H9 (cell line): ENCODE measurements at regions not wholly inside any gene's neighbourhood (a gene's known extent, or its start where the extent isn't known, plus 50 kb on each side); places are given as distances from the start of the nearest gene placed in this dataset.

ENCODE experiments used
- DNase-seq: peaks from one replicate; pipeline ENCODE4 v3.0.0-alpha.2; 2017
- H2AFZ ChIP-seq: one replicate; pipeline ENCODE4 v1.6.1; 2013; ENCODE audit warnings: mild to moderate bottlenecking, low read length, control low read depth, moderate library complexity
- H2AK5ac ChIP-seq: 2 replicates; pipeline ENCODE4 v1.6.1; 2013; ENCODE audit warnings: low read length, control low read depth, mixed read lengths; ENCODE audit not compliant: insufficient read length
- H2BK120ac ChIP-seq: one replicate; pipeline ENCODE4 v1.6.1; 2013; ENCODE audit warnings: low read depth, mild to moderate bottlenecking, low read length, control low read depth, inconsistent platforms; ENCODE audit not compliant: poor library complexity, severe bottlenecking
- H2BK12ac ChIP-seq: 2 replicates; pipeline ENCODE4 v1.6.1; 2013; ENCODE audit warnings: low read length, control low read depth, mixed read lengths, low read depth; ENCODE audit not compliant: insufficient read length
- H2BK15ac ChIP-seq: 2 replicates; pipeline ENCODE4 v1.6.1; 2013; ENCODE audit warnings: low read depth, low read length, control low read depth
- H2BK20ac ChIP-seq: one replicate; pipeline ENCODE4 v1.6.1; 2013; ENCODE audit warnings: low read depth, mild to moderate bottlenecking, low read length, control low read depth, inconsistent platforms; ENCODE audit not compliant: poor library complexity, severe bottlenecking
- H2BK5ac ChIP-seq: 2 replicates; pipeline ENCODE4 v1.6.1; 2013; ENCODE audit warnings: low read length, control low read depth, mixed read lengths; ENCODE audit not compliant: insufficient read length
- H3K14ac ChIP-seq: 2 replicates; pipeline ENCODE4 v1.6.1; 2013; ENCODE audit warnings: low read length, control low read depth; ENCODE audit not compliant: insufficient read depth
- H3K18ac ChIP-seq: 2 replicates; pipeline ENCODE4 v1.6.1; 2013; ENCODE audit warnings: low read depth, mild to moderate bottlenecking, mixed read lengths, low read length, control low read depth; ENCODE audit not compliant: insufficient read length
- H3K23ac ChIP-seq: 2 replicates; pipeline ENCODE4 v1.6.1; 2013; ENCODE audit warnings: low read length, control low read depth, mixed read lengths, low read depth; ENCODE audit not compliant: insufficient read length
- H3K23me2 ChIP-seq: 2 replicates; pipeline ENCODE4 v1.6.1; 2013; ENCODE audit warnings: low read depth, mild to moderate bottlenecking, mixed read lengths, low read length, control low read depth; ENCODE audit not compliant: insufficient read length, poor library complexity, severe bottlenecking
- H3K27ac ChIP-seq: 2 replicates; pipeline ENCODE4 v1.5.1; 2013; ENCODE audit warnings: low read length, control low read depth, mixed read lengths, low read depth; ENCODE audit not compliant: insufficient read length
- H3K27me3 ChIP-seq: 2 replicates; pipeline ENCODE4 v1.6.1; 2013; ENCODE audit warnings: low read length, control low read depth, inconsistent platforms; ENCODE audit not compliant: insufficient read depth
- H3K4ac ChIP-seq: 2 replicates; pipeline ENCODE4 v1.6.1; 2013; ENCODE audit warnings: low read depth, mild to moderate bottlenecking, control low read depth, inconsistent platforms, low read length, moderate library complexity
- H3K4me1 ChIP-seq: 2 replicates; pipeline ENCODE4 v1.6.1; 2013; ENCODE audit warnings: low read length, control low read depth, inconsistent platforms; ENCODE audit not compliant: insufficient read depth
- H3K4me2 ChIP-seq: 2 replicates; pipeline ENCODE4 v1.6.1; 2013; ENCODE audit warnings: low read length, control low read depth, mixed read lengths; ENCODE audit not compliant: insufficient read length, insufficient read depth
- H3K56ac ChIP-seq: 2 replicates; pipeline ENCODE4 v1.6.1; 2013; ENCODE audit warnings: low read depth, mild to moderate bottlenecking, mixed read lengths, low read length, control low read depth; ENCODE audit not compliant: insufficient read length
- H3K79me1 ChIP-seq: 2 replicates; pipeline ENCODE4 v1.6.1; 2013; ENCODE audit warnings: low read depth, mild to moderate bottlenecking, moderate library complexity, low read length, control low read depth, inconsistent platforms; ENCODE audit not compliant: insufficient read depth, poor library complexity, severe bottlenecking
- H3K79me2 ChIP-seq: 2 replicates; pipeline ENCODE4 v1.6.1; 2013; ENCODE audit warnings: low read length, control low read depth, inconsistent platforms; ENCODE audit not compliant: insufficient read depth
- H3K9ac ChIP-seq: 2 replicates; pipeline ENCODE4 v1.6.1; 2013; ENCODE audit warnings: low read length, control low read depth, mixed read lengths; ENCODE audit not compliant: insufficient read length; ENCODE audit errors: extremely low read depth
- H3K9me3 ChIP-seq: one replicate; pipeline ENCODE4 v1.6.1; 2013; ENCODE audit warnings: low read depth, low read length, inconsistent platforms; ENCODE audit not compliant: control insufficient read depth
- H3T11ph ChIP-seq: one replicate; pipeline ENCODE4 v1.6.1; 2013; ENCODE audit warnings: mild to moderate bottlenecking, low read length, control low read depth, inconsistent platforms
- H4K20me1 ChIP-seq: one replicate; pipeline ENCODE4 v1.6.1; 2013; ENCODE audit not compliant: control insufficient read depth, insufficient read length, insufficient read depth
- H4K5ac ChIP-seq: 2 replicates; pipeline ENCODE4 v1.6.1; 2013; ENCODE audit warnings: low read depth, mild to moderate bottlenecking, mixed read lengths, low read length, control low read depth; ENCODE audit not compliant: insufficient read length
- H4K8ac ChIP-seq: replicated peaks from 2 replicates; pipeline ENCODE4 v1.6.1; 2013; ENCODE audit warnings: low read length, control low read depth, mixed read lengths, low read depth; ENCODE audit not compliant: insufficient read length
- H4K91ac ChIP-seq: 2 replicates; pipeline ENCODE4 v1.6.1; 2013; ENCODE audit warnings: low read depth, mild to moderate bottlenecking, moderate library complexity, mixed read lengths, low read length, control low read depth; ENCODE audit not compliant: insufficient read length
- H3K27ac Mint-ChIP-seq, 3 experiments: 2 replicates in 2 of 3; 3 replicates in 1 of 3; pipeline ENCODE4 v1.8.0; 2020 to 2021; ENCODE audit warnings: mixed read lengths in 3 of 3, mild to moderate bottlenecking in 1 of 3, moderate library complexity in 1 of 3
- H3K27me3 Mint-ChIP-seq: 2 replicates; pipeline ENCODE4 v1.8.0; 2021; ENCODE audit warnings: low read depth, mild to moderate bottlenecking, moderate library complexity, mixed read lengths
- H3K36me3 Mint-ChIP-seq, 3 experiments: 2 replicates in 2 of 3; 3 replicates in 1 of 3; pipeline ENCODE4 v1.8.0; 2020 to 2021; ENCODE audit warnings: low read depth in 3 of 3, mixed read lengths in 3 of 3; ENCODE audit not compliant: insufficient read depth in 1 of 3
- H3K4me1 Mint-ChIP-seq, 2 experiments: 2 replicates each; pipeline ENCODE4 v1.8.0; 2020; ENCODE audit warnings: mixed read lengths in 2 of 2
- H3K4me3 Mint-ChIP-seq, 2 experiments: 2 replicates in 1 of 2; 3 replicates in 1 of 2; pipeline ENCODE4 v1.8.0; 2020 to 2021; ENCODE audit warnings: mild to moderate bottlenecking in 2 of 2, mixed read lengths in 2 of 2, moderate library complexity in 1 of 2
- H3K9me3 Mint-ChIP-seq, 2 experiments: 2 replicates in 1 of 2; 3 replicates in 1 of 2; pipeline ENCODE4 v1.8.0; 2020; ENCODE audit warnings: mild to moderate bottlenecking in 2 of 2, mixed read lengths in 2 of 2, moderate library complexity in 1 of 2
- whole genome bisulfite sequencing: extraction: QIAGEN DNeasy Blood & Tissue Kit; methylation state at CpG from one replicate; pipeline ENCODE4 v1.1.7; 2013; ENCODE audit warnings: missing lambda C conversion rate, low lambda C conversion rate, mixed read lengths; ENCODE audit not compliant: insufficient read length; ENCODE audit errors: extremely low coverage; 5-methylcytosine and 5-hydroxymethylcytosine counted together
- TF ChIP-seq, protein P1 (sequence below): fragments of 200-600 bp; sonication (generic); conservative IDR thresholded peaks from 3 replicates; pipeline ENCODE4 v1.8.0; 2021; ENCODE audit warnings: antibody characterized with exemption, mild to moderate bottlenecking

DNA sequence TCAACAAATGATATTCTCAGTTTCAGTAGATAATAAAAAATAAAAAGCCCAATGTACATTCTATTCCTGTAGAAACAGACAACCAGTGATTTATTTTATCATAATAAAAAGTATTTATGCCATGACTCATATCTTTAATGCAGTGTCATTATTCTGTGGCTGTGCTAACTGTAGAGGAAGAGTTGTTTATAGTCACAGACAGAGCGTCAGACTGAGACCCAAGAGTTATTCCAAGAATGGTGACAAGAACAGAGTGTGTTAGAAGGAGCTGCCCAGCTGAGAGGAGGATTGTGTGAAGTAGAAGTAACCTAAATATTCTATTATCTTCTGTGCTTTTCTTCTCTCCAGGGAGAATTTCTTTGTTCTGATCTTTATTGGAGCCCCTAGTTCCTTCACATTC lies 210.7 kb downstream of the PPP1R2C start:
- no peak overlapping the region for H2AFZ ChIP-seq
- no peak overlapping the region for H3K4me2 ChIP-seq
- no peak overlapping the region for H2BK20ac ChIP-seq
- Mint-ChIP-seq H3K4me1 (no peaks in the 10 kb centered on the region), H3K36me3 (peaks cover 0 to 4% (median 0%) of the 10 kb centered on the region in 3 experiments; a peak in 4 of 7 replicates), H3K4me3 (no peak overlapping the region), H3K27me3 (no peaks in the 10 kb centered on the region; the same call in 1 of the 2 replicates), H3K9me3 (peaks cover 6 to 43% of the 10 kb centered on the region in 2 experiments; a peak in 4 of 5 replicates), H3K27ac (no peak overlapping the region)
- H2BK12ac ChIP-seq: no peak overlapping the region
- no peak for DNase-seq
- no CpG with 5 or more reads among the region's 1 CpG for WGBS
- no peaks in the 10 kb centered on the region for H3K27me3 ChIP-seq
- no peak overlapping the region for H2BK15ac ChIP-seq
- H3K18ac ChIP-seq: no peak overlapping the region
- H3T11ph ChIP-seq: no peak overlapping the region
- no peak overlapping the region for H3K27ac ChIP-seq
- H3K79me1 ChIP-seq: no peaks in the 10 kb centered on the region
- H4K20me1 ChIP-seq: no peaks in the 10 kb centered on the region
- H3K4me1 ChIP-seq: no peaks in the 10 kb centered on the region
- H3K23ac ChIP-seq: no peak overlapping the region
- no peak overlapping the region for H2AK5ac ChIP-seq
- no peak overlapping the region for H4K91ac ChIP-seq
- no peak overlapping the region for H3K9ac ChIP-seq
- no peak overlapping the region for H2BK5ac ChIP-seq
- H3K56ac ChIP-seq: no peak overlapping the region
- TF ChIP-seq, protein P1, sequence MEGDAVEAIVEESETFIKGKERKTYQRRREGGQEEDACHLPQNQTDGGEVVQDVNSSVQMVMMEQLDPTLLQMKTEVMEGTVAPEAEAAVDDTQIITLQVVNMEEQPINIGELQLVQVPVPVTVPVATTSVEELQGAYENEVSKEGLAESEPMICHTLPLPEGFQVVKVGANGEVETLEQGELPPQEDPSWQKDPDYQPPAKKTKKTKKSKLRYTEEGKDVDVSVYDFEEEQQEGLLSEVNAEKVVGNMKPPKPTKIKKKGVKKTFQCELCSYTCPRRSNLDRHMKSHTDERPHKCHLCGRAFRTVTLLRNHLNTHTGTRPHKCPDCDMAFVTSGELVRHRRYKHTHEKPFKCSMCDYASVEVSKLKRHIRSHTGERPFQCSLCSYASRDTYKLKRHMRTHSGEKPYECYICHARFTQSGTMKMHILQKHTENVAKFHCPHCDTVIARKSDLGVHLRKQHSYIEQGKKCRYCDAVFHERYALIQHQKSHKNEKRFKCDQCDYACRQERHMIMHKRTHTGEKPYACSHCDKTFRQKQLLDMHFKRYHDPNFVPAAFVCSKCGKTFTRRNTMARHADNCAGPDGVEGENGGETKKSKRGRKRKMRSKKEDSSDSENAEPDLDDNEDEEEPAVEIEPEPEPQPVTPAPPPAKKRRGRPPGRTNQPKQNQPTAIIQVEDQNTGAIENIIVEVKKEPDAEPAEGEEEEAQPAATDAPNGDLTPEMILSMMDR: no peak
- no peak overlapping the region for H4K5ac ChIP-seq
- H3K14ac ChIP-seq: no peak overlapping the region
- no peaks in the 10 kb centered on the region for H3K23me2 ChIP-seq
- H3K4ac ChIP-seq: no peak overlapping the region
- H4K8ac ChIP-seq: no peak overlapping the region
- H3K79me2 ChIP-seq: no peaks in the 10 kb centered on the region
- H2BK120ac ChIP-seq: no peak overlapping the region
- H3K9me3 ChIP-seq: no peaks in the 10 kb centered on the region
